Activated CD8-positive, alpha-beta T cell treated with anti-CD3 and anti-CD28 coated beads for 36 hours (primary cell): ENCODE measurements at regions not wholly inside any gene's neighbourhood (a gene's known extent, or its start where the extent isn't known, plus 50 kb on each side); places are given as distances from the start of the nearest gene placed in this dataset.

ENCODE experiments used
- ATAC-seq: fragments of 200-7000 bp; cut with Tn5 transposase; one replicate; pipeline ENCODE4 v1.10.0; 2021; ENCODE audit warnings: mild to moderate bottlenecking, moderate library complexity
- CTCF ChIA-PET: fragments of 350-600 bp; sonication (Branson Sonifier 250); formaldehyde crosslinking; loops from one replicate; lab custom pipeline; 2021; ENCODE audit warnings: antibody characterized with exemption; lab: Charles Lee
- POLR2A ChIA-PET: fragments of 350-600 bp; sonication (Branson Sonifier 250); formaldehyde crosslinking; loops from one replicate; lab custom pipeline; 2021; ENCODE audit warnings: antibody characterized with exemption; lab: Charles Lee
- DNase-seq: peaks from one replicate; pipeline ENCODE4 v3.0.0-alpha.2; 2020
- H3K27ac Mint-ChIP-seq: one replicate; pipeline ENCODE4 v1.8.0; 2021; ENCODE audit warnings: mild to moderate bottlenecking, mixed read lengths
- H3K27me3 Mint-ChIP-seq: one replicate; pipeline ENCODE4 v1.8.0; 2021; ENCODE audit warnings: mixed read lengths
- H3K36me3 Mint-ChIP-seq: one replicate; pipeline ENCODE4 v1.8.0; 2021; ENCODE audit warnings: low read depth, mixed read lengths
- H3K4me1 Mint-ChIP-seq: one replicate; pipeline ENCODE4 v1.8.0; 2021; ENCODE audit warnings: low read depth, mixed read lengths
- H3K4me3 Mint-ChIP-seq: one replicate; pipeline ENCODE4 v1.8.0; 2021; ENCODE audit warnings: mild to moderate bottlenecking, moderate library complexity, mixed read lengths
- H3K9me3 Mint-ChIP-seq: one replicate; pipeline ENCODE4 v1.8.0; 2021; ENCODE audit warnings: mixed read lengths
- intact Hi-C: fragments of 100-400 bp; cut with micrococcal nuclease; formaldehyde crosslinking; loops from one replicate; pipeline ENCODE4 v1.10.0; 2022
- TF ChIP-seq, protein P1 (sequence below): fragments of 200-600 bp; IDR thresholded peaks from one replicate; pipeline ENCODE4 v1.8.0; 2022; ENCODE audit warnings: antibody characterized with exemption, mild to moderate bottlenecking

GRCh38 chr13:109608503-109608902 is 177.9 kb downstream of the IRS2 start:
- CTCF ChIA-PET, result no interaction called here
- Mint-ChIP-seq H3K4me1 (no peaks in the 10 kb centered on the region), H3K9me3 (peaks cover 2% of the 10 kb centered on the region), H3K4me3 (no peak overlapping the region), H3K27me3 (no peaks in the 10 kb centered on the region), H3K36me3 (no peaks in the 10 kb centered on the region), H3K27ac (no peak overlapping the region)
- DNase-seq (no peak), ATAC-seq (no peak)
- POLR2A ChIA-PET, result no interaction called here
- intact Hi-C loops, result no loop called here
- TF ChIP-seq, protein P1, sequence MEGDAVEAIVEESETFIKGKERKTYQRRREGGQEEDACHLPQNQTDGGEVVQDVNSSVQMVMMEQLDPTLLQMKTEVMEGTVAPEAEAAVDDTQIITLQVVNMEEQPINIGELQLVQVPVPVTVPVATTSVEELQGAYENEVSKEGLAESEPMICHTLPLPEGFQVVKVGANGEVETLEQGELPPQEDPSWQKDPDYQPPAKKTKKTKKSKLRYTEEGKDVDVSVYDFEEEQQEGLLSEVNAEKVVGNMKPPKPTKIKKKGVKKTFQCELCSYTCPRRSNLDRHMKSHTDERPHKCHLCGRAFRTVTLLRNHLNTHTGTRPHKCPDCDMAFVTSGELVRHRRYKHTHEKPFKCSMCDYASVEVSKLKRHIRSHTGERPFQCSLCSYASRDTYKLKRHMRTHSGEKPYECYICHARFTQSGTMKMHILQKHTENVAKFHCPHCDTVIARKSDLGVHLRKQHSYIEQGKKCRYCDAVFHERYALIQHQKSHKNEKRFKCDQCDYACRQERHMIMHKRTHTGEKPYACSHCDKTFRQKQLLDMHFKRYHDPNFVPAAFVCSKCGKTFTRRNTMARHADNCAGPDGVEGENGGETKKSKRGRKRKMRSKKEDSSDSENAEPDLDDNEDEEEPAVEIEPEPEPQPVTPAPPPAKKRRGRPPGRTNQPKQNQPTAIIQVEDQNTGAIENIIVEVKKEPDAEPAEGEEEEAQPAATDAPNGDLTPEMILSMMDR, result no peak

DNA sequence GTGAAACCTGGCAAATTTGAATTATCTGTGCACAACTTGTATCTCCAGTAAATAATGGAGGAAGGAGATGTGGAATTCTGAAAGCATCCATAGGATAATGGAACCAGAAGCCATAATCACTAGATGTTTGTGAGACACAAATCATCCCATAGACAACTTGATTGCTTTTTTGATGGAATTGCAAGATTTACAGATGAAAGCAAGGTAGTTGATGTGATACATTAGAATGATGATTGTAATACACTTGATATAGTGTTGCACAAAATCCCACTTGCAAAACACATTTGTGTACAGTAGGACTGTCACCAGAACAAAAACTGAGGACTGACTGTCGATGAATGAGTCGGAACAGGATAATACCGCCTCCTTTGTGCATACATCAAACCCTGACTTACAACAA is 178.3 kb downstream of the IRS2 start:
- intact Hi-C loops, result no loop called here
- ChIA-PET CTCF (no interaction called here), POLR2A (no interaction called here)
- Mint-ChIP-seq H3K27me3 (no peaks in the 10 kb centered on the region), H3K4me1 (no peaks in the 10 kb centered on the region), H3K27ac (no peak overlapping the region), H3K4me3 (no peak overlapping the region), H3K9me3 (peaks cover 2% of the 10 kb centered on the region), H3K36me3 (no peaks in the 10 kb centered on the region)
- TF ChIP-seq, protein P1, result no peak
- DNase-seq, result no peak
- ATAC-seq, result no peak

DNA sequence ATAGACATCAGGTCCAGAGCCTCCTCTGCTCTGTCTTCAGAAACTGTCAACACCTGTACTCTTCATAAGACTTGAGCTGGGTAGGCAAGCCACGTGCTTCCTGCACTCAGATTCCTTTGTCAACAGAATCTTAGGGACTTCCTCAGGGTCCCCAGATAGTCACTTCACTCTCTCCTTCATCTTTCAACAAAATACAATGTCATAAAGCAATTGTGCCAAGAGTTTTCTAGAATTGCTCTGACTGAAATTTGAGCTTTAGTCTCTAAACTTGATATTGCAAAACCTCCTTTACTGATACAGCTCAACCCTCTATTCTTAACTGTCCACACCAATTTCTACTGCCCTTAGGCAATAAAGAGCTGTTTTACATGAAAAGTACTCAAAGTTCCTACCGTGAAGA is 179.9 kb downstream of the IRS2 start:
- ChIA-PET CTCF (no interaction called here), POLR2A (no interaction called here)
- Mint-ChIP-seq H3K4me3 (no peak overlapping the region), H3K4me1 (no peaks in the 10 kb centered on the region), H3K9me3 (peaks cover 2% of the 10 kb centered on the region), H3K36me3 (no peaks in the 10 kb centered on the region), H3K27ac (no peak overlapping the region), H3K27me3 (no peaks in the 10 kb centered on the region)
- TF ChIP-seq, protein P1, result no peak
- DNase-seq (no peak), ATAC-seq (no peak)
- intact Hi-C loops, result no loop called here

- Mint-ChIP-seq H3K27ac (no peak overlapping the region), H3K4me1 (no peaks in the 10 kb centered on the region), H3K27me3 (no peaks in the 10 kb centered on the region), H3K4me3 (no peak overlapping the region), H3K9me3 (peaks cover 2% of the 10 kb centered on the region), H3K36me3 (no peaks in the 10 kb centered on the region)
- DNase-seq (no peak), ATAC-seq (no peak)
- ChIA-PET CTCF (no interaction called here), POLR2A (no interaction called here)
- intact Hi-C loops, result loop anchor here (1.0 kb wide), 1 partner anchor 19 kb away; no protein-coding TSS in a partner anchor
- TF ChIP-seq, protein P1, result no peak
Observed at GRCh38 chr13:109605846-109606245, 180.5 kb downstream of the IRS2 start.

DNA sequence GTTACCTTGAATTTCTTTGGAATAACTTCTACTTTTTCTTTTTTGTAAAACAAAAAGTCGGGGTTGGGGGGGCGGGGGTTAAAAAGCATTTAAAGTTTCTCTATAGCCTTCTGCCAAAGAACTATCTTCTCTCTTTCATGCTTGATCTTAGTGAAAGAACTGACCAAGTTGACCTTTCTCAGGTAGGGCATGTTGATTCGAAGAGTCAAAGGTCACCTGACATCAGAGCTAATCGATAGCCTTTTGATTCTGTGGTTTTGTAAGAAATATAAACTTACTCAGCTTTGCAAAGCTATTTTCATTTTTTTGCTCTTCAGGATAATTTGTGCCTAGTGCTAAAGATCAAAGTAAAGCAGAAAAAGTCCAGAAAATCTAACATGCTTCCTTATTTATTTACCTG is 181.5 kb downstream of the IRS2 start:
- ChIA-PET POLR2A (no interaction called here), CTCF (no interaction called here)
- intact Hi-C loops, result loop anchor here (1.0 kb wide), 1 partner anchor 18 kb away; no protein-coding TSS in a partner anchor
- no peak for DNase-seq
- Mint-ChIP-seq H3K36me3 (no peaks in the 10 kb centered on the region), H3K9me3 (peaks cover 2% of the 10 kb centered on the region), H3K27ac (no peak overlapping the region), H3K27me3 (no peaks in the 10 kb centered on the region), H3K4me3 (no peak overlapping the region), H3K4me1 (no peaks in the 10 kb centered on the region)
- ATAC-seq, result no peak
- TF ChIP-seq, protein P1, result no peak
